SK-N-SH (cell line): ENCODE measurements at regions not wholly inside any gene's neighbourhood (a gene's known extent, or its start where the extent isn't known, plus 50 kb on each side); places are given as distances from the start of the nearest gene placed in this dataset.
"Not testable (repeated sequence)": the region's sequence is repeated elsewhere in the genome, so short reads cannot be mapped to it uniquely, and the experiment has no call there.

Source experiments
- CTCF ChIA-PET: fragments of 300-600, 350-600 bp; formaldehyde crosslinking; extraction: SDS; loops from one replicate; lab custom pipeline; 2021; lab: Yijun Ruan, JAX
- POLR2A ChIA-PET: fragments of 350-600 bp; sonication (Branson Sonifier 250); formaldehyde crosslinking; extraction: SDS; loops from one replicate; lab custom pipeline; 2020; ENCODE audit warnings: antibody characterized with exemption, inconsistent platforms; lab: Yijun Ruan, JAX
- DNase-seq: peaks from one replicate; pipeline ENCODE4 v3.0.0; 2012
- H2AFZ ChIP-seq: fragments of 200-600 bp; sonication (generic); 2 replicates; pipeline ENCODE4 v1.8.1; 2016; ENCODE audit warnings: antibody characterized with exemption, mild to moderate bottlenecking, low read depth
- H3F3A ChIP-seq: fragments of 200-600 bp; sonication (generic); replicated peaks from 2 replicates; pipeline ENCODE3; 2016; ENCODE audit warnings: antibody characterized with exemption, mild to moderate bottlenecking; ENCODE audit not compliant: insufficient read depth
- H3K27ac ChIP-seq, 2 experiments: fragments of 200-500 bp in 1 of 2; fragments of 200-600 bp in 1 of 2; sonication (Bioruptor generic) in 1 of 2; sonication (generic), shearing (Covaris generic) in 1 of 2; 2 replicates each; pipeline versions ENCODE4 v1.5.1 to v1.6.1; 2014 to 2016; ENCODE audit warnings: low read depth in 2 of 2, inconsistent platforms in 1 of 2, low read length in 1 of 2, mild to moderate bottlenecking in 1 of 2, mixed read lengths in 1 of 2
- H3K27me3 ChIP-seq: fragments of 200-600 bp; sonication (generic), shearing (Covaris generic); 2 replicates; pipeline ENCODE4 v1.6.1; 2016; ENCODE audit warnings: mixed run types; ENCODE audit not compliant: insufficient read depth
- H3K36me3 ChIP-seq, 2 experiments: fragments of 200-500 bp in 1 of 2; fragments of 200-600 bp in 1 of 2; sonication (Bioruptor generic) in 1 of 2; sonication (generic) in 1 of 2; replicated peaks in 1 of 2; 2 replicates each; pipeline versions ENCODE3 to v1.5.1; 2014 to 2016; ENCODE audit warnings: low read length in 1 of 2, mild to moderate bottlenecking in 1 of 2; ENCODE audit not compliant: insufficient read depth in 2 of 2, control insufficient read depth in 1 of 2
- H3K4me1 ChIP-seq, 2 experiments: fragments of 200-500 bp in 1 of 2; fragments of 200-600 bp in 1 of 2; sonication (Bioruptor generic) in 1 of 2; sonication (generic), shearing (Covaris generic) in 1 of 2; 2 replicates each; pipeline versions ENCODE4 v1.5.1 to v1.6.1; 2014 to 2016; ENCODE audit warnings: low read depth in 1 of 2, low read length in 1 of 2, mixed run types in 1 of 2; ENCODE audit not compliant: insufficient read depth in 2 of 2, control insufficient read depth in 1 of 2
- H3K4me2 ChIP-seq: fragments of 200-600 bp; sonication (generic), shearing (Covaris generic); 2 replicates; pipeline ENCODE4 v1.6.1; 2017; ENCODE audit warnings: mixed run types
- H3K4me3 ChIP-seq, 2 experiments: fragments of 200-500 bp in 1 of 2; fragments of 200-600 bp in 1 of 2; sonication (Bioruptor generic) in 1 of 2; sonication (generic), shearing (Covaris generic) in 1 of 2; 2 replicates each; pipeline versions ENCODE4 v1.5.1 to v1.8.1; 2014 to 2016; ENCODE audit warnings: low read depth in 2 of 2, inconsistent platforms in 1 of 2, low read length in 1 of 2, mild to moderate bottlenecking in 1 of 2, mixed read lengths in 1 of 2, moderate library complexity in 1 of 2
- H3K79me2 ChIP-seq: fragments of 200-600 bp; sonication (generic); 2 replicates; pipeline ENCODE4 v1.8.1; 2017; ENCODE audit warnings: mild to moderate bottlenecking; ENCODE audit not compliant: insufficient read depth
- H3K9ac ChIP-seq: fragments of 200-600 bp; sonication (generic); 2 replicates; pipeline ENCODE4 v1.6.1; 2017; ENCODE audit warnings: mixed run types
- H3K9me2 ChIP-seq: fragments of 200-600 bp; sonication (generic); 2 replicates; pipeline ENCODE4 v1.6.1; 2017; ENCODE audit warnings: mixed run types
- H3K9me3 ChIP-seq: fragments of 200-600 bp; sonication (generic); 2 replicates; pipeline ENCODE4 v1.6.1; 2017; ENCODE audit warnings: mixed run types, mild to moderate bottlenecking, moderate library complexity
- H4K20me1 ChIP-seq: fragments of 200-600 bp; sonication (generic); 2 replicates; pipeline ENCODE4 v1.6.1; 2017; ENCODE audit warnings: mild to moderate bottlenecking, mixed run types; ENCODE audit not compliant: insufficient read depth
- ELF1 ChIP-seq: IDR thresholded peaks from 2 replicates; pipeline ENCODE4 v1.4.0; 2012
- GABPA ChIP-seq: IDR thresholded peaks from 2 replicates; pipeline ENCODE4 v1.4.0; 2012; ENCODE audit warnings: low read depth, mild to moderate bottlenecking
- NRF1 ChIP-seq: IDR thresholded peaks from 2 replicates; pipeline ENCODE4 v1.6.1; 2012; ENCODE audit warnings: low read depth, mild to moderate bottlenecking, low read length
- RCOR1 ChIP-seq: fragments of 150-350 bp; IDR thresholded peaks from 2 replicates; pipeline ENCODE4 v1.6.1; 2017; ENCODE audit warnings: antibody characterized with exemption, low read length
- TEAD4 ChIP-seq: IDR thresholded peaks from 2 replicates; pipeline ENCODE4 v1.4.0; 2012; ENCODE audit warnings: mild to moderate bottlenecking, borderline replicate concordance; ENCODE audit not compliant: insufficient read depth
- YY1 ChIP-seq: IDR thresholded peaks from 2 replicates; pipeline ENCODE4 v1.4.0; 2012; ENCODE audit warnings: low read depth, mild to moderate bottlenecking
- WGBS: methylation state at CpG from one replicate; pipeline ENCODE4 v1.1.6; 2017; ENCODE audit warnings: low lambda C conversion rate; 5-methylcytosine and 5-hydroxymethylcytosine counted together
- TF ChIP-seq, protein P1 (sequence below): fragments of 200-600 bp; sonication (generic); IDR thresholded peaks from 2 replicates; pipeline ENCODE4 v1.6.1; 2017; ENCODE audit warnings: antibody characterized with exemption, mild to moderate bottlenecking, moderate library complexity
- TF ChIP-seq, protein P2 (sequence below): IDR thresholded peaks from 2 replicates; pipeline ENCODE4 v1.4.0; 2012; ENCODE audit warnings: low read depth
- TF ChIP-seq, protein P3 (sequence below): IDR thresholded peaks from 2 replicates; pipeline ENCODE4 v1.4.0; 2012; ENCODE audit warnings: low read depth, borderline replicate concordance
- TF ChIP-seq, protein P4 (sequence below): fragments of 150-350 bp; IDR thresholded peaks from 2 replicates; pipeline ENCODE4 v1.6.1; 2017; ENCODE audit warnings: antibody characterized with exemption, low read length, low read depth, borderline replicate concordance

DNA sequence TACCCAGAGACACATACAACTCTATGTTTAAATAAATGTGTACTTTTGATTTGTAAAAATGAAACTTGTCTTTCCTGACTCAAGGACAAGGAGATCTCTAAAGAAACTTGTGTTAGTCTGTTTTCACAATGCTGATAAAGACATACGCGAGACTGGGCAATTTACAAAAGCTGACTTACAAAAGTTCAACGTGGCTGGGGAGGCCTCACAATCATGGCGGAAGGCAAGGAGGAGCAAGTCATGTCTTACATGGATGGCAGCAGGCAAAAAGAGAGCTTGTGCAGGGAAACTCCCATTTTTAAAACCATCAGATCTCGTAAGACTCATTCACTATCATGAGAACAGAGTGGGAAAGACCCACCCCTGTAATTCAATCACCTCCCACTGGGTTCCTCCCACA, 52.2 kb upstream of the PAPSS1 start:
- H3K9me2 ChIP-seq, H3K79me2 ChIP-seq, H3K4me2 ChIP-seq, H3K4me3 ChIP-seq, H4K20me1 ChIP-seq, POLR2A ChIA-PET, H3K36me3 ChIP-seq, H3K4me1 ChIP-seq, H3K27ac ChIP-seq, H3K9ac ChIP-seq, CTCF ChIA-PET, H2AFZ ChIP-seq, H3K9me3 ChIP-seq, DNase-seq, H3F3A ChIP-seq: not testable (repeated sequence)
- H3K27me3 ChIP-seq, result peaks cover 12% of the 10 kb centered on the region
- WGBS, result 25% methylated on average over 5 of the region's 5 CpGs

DNA sequence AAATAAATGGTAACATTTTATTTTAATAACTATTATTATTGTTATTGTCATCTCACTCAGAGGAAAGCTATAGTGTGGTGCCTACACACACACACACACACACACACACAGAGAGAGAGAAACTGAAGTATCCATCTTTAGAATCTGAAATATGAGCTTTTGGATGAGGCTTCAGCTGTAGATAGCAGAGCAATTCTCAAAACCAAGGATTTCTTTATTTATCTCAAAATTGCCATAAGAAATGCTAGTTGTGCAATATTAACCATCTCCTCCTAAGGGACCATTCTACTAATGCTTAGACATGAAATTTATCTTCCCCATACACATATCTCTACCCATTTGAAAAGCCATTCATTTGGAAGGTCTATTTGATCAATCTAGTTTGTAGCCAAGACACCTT, 50.1 kb upstream of the SGMS2 start:
- POLR2A ChIA-PET, result no interaction called here
- Histone ChIP-seq H3K27ac (no peak overlapping the region), H4K20me1 (no peaks in the 10 kb centered on the region), H3K4me1 (no peaks in the 10 kb centered on the region), H3K9me3 (no peaks in the 10 kb centered on the region), H3K79me2 (no peaks in the 10 kb centered on the region), H3K9me2 (no peaks in the 10 kb centered on the region), H3F3A (no peaks in the 10 kb centered on the region), H3K9ac (no peak overlapping the region), H3K4me2 (no peak overlapping the region), H3K36me3 (no peaks in the 10 kb centered on the region), H3K4me3 (no peak overlapping the region), H2AFZ (no peak overlapping the region), H3K27me3 (peaks cover 5% of the 10 kb centered on the region; the same call in 1 of the 2 replicates)
- CTCF ChIA-PET, result interaction anchor here (2.6 kb wide), 1 partner anchor 17 kb away, joined by 8 read pairs; no protein-coding TSS in a partner anchor
- no peak for DNase-seq
- TF ChIP-seq, protein P1, sequence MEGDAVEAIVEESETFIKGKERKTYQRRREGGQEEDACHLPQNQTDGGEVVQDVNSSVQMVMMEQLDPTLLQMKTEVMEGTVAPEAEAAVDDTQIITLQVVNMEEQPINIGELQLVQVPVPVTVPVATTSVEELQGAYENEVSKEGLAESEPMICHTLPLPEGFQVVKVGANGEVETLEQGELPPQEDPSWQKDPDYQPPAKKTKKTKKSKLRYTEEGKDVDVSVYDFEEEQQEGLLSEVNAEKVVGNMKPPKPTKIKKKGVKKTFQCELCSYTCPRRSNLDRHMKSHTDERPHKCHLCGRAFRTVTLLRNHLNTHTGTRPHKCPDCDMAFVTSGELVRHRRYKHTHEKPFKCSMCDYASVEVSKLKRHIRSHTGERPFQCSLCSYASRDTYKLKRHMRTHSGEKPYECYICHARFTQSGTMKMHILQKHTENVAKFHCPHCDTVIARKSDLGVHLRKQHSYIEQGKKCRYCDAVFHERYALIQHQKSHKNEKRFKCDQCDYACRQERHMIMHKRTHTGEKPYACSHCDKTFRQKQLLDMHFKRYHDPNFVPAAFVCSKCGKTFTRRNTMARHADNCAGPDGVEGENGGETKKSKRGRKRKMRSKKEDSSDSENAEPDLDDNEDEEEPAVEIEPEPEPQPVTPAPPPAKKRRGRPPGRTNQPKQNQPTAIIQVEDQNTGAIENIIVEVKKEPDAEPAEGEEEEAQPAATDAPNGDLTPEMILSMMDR, result no peak
- TF ChIP-seq, protein P2, sequence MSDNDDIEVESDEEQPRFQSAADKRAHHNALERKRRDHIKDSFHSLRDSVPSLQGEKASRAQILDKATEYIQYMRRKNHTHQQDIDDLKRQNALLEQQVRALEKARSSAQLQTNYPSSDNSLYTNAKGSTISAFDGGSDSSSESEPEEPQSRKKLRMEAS, result no peak
- no peak for TF ChIP-seq NRF1
- no peak for TF ChIP-seq RCOR1
- TF ChIP-seq, protein P3, sequence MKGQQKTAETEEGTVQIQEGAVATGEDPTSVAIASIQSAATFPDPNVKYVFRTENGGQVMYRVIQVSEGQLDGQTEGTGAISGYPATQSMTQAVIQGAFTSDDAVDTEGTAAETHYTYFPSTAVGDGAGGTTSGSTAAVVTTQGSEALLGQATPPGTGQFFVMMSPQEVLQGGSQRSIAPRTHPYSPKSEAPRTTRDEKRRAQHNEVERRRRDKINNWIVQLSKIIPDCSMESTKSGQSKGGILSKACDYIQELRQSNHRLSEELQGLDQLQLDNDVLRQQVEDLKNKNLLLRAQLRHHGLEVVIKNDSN, result no peak
- TF ChIP-seq TEAD4, result no peak
- TF ChIP-seq ELF1, result no peak
- TF ChIP-seq, protein P4, sequence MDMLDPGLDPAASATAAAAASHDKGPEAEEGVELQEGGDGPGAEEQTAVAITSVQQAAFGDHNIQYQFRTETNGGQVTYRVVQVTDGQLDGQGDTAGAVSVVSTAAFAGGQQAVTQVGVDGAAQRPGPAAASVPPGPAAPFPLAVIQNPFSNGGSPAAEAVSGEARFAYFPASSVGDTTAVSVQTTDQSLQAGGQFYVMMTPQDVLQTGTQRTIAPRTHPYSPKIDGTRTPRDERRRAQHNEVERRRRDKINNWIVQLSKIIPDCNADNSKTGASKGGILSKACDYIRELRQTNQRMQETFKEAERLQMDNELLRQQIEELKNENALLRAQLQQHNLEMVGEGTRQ, result no peak
- TF ChIP-seq YY1, result no peak
- TF ChIP-seq GABPA, result no peak
